Hematopoietic multipotent progenitor cell (in vitro differentiated cells): ENCODE measurements at regions not wholly inside any gene's neighbourhood (a gene's known extent, or its start where the extent isn't known, plus 50 kb on each side); places are given as distances from the start of the nearest gene placed in this dataset.
"Not testable (repeated sequence)": the region's sequence is repeated elsewhere in the genome, so short reads cannot be mapped to it uniquely, and the experiment has no call there.

Experiments
- DNase-seq, 3 donors: peaks; one replicate each; pipeline ENCODE4 v3.0.0-alpha.2; 2011 to 2015; ENCODE audit warnings: low read depth in 2 of 3, low spot score in 2 of 3

DNA sequence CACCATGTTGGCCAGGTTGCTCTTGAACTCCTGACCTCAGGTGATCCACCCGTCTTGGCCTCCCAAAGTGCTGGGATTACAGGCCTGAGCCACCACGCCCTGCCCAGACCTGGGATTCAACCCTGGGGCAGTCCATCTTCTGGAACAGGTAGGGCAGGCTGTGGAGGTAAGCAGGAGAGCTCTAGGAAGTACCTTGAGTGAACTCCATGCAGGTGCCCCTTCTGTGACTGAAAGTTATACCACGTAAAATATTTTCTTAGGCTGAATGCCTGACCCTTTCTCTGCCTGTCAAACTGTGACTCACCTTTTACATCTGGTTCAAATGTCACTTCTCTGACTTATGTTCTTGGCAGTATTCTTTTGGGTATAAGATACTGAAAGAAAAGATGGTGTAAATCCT is 86.7 kb upstream of the ELAC2 start:
- no peak for DNase-seq

DNA sequence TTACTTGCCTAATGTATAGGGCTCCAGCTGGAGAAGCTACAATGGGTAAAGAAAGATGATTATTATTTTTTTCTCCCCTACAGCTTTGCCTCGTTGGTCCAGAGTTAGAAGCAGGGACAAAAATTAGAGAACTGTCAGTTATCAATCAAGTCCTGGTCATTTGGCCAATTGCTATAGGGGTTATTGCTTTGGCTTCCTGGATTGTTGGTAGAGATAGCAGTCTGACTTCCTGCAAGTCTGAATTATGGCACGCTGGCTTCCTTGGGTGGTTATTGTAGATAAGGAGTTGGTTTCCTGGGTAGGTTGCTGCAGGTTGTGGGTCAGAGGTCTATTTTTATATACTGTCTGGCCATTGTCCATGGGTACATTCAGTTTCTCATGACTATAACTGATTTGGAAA is 84.7 kb upstream of the ELAC2 start:
- DNase-seq, result no peak

DNA sequence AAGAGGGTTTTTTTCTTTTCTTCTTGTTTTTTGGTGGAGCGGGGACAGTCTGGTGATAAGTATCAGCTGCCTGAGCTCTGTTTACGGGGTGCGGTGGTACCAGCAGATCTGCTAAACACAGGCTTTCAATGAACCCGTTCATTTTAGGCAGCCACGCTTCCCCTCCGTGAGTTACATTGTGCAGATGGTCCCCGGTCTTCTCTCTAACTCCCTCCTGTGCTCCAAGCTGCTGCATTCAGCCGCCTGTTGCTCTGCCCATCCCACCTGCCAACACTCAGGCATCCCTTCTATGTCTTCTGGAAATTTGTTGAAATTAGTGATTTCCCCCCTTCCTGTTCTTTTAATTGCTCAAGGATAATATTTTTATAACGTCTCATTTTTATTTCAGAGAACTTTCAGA is 82.1 kb upstream of the ELAC2 start:
- DNase-seq, result no peak

DNA sequence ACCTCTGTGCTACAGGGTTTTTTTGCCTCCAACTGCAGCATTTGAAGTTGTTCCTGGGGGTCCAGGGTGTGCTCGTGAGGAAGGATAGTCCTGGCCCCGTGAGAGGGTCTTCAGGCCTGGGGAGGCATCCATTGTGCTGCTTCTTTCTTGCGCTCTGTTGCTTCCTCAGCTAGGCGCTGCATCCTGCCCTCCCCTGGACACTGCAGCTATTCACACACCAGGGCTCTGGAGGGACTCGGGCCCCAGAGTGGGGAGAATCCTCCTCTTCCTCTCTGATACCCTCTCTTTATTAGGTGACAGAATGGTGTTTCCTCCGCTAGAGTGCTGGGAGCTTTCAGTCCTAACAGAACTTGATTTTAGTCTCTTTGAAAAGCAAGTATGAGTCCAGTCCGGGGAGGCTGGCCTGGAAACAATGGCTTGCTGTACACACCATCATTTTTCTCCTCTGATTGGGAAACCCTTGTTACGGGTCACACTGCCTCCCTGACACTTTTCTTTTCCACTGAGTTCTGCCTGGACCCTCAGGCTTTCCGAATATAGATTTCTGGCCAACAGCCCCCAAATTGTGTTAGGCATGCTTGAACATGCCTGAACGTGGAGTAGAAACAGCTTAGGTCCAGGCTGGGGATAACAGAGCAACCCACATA is 81.4 kb upstream of the ELAC2 start:
- no peak for DNase-seq

DNA sequence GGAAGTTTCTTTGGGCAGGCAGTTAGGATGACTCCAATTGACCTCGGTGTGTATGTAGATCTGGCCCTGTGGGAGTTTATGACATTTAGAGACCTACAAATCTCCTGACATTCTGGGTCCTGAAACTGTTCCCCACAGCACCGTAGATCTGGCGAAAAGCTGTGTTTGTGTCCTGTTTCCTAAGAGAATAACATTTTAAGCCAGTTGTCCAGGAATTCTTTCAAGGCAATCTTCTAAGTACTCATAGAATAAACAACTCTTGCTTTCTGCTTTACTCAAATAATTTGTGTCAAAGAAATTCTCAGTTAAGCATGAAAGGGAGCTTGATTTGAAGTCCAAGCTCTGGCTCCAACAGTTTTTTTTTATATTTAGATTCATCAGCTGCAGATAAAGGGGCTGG is 78.5 kb upstream of the ELAC2 start:
- DNase-seq, result no peak

DNA sequence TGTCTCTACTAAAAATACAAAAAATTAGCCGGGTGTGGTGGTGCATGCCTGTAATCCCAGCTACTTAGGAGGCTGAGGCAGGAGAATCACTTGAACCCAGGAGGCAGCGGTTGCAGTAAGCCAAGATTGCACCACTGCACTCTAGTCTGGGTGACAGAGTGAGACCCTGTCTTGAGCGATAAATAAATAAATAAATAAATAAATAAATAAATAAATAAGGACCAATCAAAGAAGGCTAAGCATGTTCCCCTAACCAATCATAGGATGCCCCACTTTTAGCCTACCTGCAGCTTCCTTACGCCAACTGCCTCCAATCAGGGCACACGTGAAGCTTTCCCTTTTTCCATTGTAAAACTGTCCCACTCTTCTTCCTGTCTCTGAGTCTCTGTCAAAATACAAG is 74.2 kb upstream of the ELAC2 start:
- DNase-seq, result not testable (repeated sequence)

DNA sequence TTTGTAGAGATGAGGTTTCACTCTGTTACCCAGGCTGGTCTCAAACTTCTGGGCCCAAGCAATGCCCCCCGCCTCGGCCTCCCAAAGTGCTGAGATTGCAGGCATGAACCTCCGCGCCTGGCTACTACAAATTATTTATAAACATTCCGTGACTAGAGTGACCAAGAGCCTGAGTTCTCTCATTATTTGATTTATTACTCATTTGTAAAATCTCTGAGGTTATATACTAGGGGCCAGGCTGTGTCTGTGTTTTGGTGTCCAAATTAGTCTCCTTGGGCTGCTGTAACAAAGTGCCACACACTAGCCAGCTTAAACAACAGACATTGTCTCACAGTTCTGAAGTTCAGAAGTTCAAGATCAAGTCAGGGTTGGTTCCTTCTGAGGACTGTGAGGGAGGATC is 70.8 kb upstream of the ELAC2 start:
- no peak for DNase-seq

DNA sequence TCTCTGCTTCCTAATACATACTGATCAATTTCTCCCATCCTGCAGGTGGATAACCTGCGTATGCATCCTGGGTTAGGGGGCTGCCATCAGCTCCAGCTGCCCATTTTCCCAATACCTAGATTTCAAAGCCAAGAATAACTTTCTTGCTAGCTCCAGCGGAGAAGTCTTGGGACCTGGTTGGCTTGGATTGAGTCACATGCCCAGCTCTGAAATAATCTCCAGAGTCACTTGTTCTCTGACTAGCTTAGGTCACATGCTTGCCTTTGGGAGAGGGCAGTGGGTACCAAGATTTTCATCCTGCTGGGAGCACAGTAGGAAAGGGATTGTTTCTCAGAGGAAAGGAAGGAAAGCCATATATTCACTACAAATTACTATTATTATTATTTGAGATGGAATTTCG is 70.0 kb upstream of the ELAC2 start:
- no peak for DNase-seq

DNA sequence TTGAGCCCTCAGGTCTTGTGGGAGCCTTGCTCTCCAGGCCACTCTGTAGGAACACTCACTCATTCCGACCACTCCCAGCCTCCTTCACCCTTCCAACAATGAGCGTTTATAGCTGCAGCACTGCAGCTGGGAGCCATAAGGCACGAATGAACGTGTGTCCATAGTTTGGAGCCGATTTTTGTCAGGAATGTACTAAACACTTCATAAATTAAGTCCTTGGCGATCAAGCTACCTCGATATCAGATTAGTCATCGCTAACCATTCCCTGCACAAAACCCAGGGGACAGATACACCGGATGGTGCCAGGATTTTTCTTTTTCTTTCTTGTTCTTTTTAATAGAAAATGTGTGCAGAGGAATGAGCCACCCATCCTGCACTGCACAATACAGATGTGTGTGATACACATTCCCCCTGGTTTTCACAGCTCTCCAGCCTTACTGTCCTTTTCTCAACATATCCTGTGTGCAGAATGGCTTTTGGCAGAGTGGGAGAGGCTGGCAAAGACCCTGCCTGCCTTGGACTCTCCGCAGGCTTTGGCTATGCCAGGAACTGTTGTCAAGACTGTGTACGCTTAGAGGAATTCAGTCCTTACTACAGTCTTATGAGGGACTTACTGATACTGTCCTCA is 68.4 kb upstream of the ELAC2 start:
- no peak for DNase-seq

DNA sequence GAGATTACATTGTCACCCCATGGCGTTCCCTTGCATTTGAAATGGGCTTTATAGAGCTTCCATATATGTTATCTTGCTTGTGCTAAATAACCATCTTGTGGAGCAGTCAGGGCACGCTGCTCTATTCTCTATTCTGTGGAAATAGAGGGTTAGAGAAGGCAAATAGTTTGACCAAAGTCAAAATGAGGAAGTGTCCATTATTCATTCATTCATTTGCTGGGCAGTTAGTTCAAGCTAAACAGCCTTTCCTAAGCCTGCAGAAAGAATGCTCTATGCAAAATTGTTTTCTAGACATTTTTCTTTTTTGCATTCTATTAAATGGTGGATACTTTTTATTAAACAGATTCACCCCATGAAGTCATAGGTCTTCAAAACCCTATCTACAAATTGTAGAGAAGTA is 67.8 kb upstream of the ELAC2 start:
- DNase-seq, result no peak

DNA sequence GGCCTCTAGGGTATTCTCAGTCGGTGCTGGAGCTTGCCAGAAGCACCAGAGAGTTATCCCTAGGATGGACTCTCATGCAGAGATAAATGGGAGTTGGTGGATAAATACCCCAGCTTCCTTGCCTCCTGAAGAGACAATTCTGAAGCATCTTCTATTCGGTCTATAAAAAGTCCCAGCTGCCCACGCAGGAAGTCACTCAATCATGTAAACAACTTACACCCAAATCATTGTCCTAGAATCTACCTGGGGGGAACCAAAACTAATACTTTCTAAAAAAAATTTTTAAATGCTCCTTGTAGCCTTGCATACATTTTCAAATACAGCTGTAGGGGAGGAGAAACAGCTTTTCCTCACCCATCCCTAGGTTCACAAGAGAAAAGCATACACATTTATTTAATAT is 66.6 kb upstream of the ELAC2 start:
- DNase-seq, result no peak

DNA sequence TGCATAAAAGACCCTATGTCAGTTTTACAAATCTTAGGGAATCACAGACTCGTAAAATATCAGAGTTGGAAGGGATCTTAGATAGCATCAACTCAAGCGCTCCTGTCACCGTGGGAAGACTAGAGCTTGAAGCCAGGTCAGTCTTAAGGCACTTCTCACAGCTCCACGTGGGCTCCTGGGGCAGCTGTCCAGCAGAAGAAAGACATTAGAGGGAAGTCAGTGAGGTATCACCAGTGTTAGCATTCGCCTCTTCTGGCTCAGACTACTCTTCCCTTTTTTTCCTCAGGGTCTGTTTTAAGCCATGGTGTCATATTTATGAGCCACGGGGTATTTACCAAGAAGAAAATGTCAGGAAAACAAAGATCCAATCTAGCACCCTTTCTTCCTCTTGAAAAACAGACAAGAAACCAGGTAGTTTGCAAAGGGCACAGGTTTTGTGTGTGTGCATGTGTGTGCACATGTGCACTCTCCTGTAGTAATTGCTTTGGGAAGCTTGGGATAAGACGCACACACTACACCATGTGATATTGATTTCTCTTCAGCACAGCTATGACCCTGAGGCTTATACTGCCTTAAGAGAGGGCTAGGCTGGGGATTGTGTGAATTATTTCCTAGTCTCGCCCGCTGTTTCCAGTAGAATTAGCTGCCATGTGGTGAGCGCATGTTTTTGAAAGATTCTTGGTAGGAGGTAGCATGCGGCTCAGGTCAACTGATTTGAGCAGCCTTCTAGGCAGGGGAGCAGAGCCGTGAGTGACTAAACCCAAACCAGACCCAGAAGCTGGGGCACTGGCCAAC is 61.0 kb upstream of the ELAC2 start:
- no peak for DNase-seq

DNA sequence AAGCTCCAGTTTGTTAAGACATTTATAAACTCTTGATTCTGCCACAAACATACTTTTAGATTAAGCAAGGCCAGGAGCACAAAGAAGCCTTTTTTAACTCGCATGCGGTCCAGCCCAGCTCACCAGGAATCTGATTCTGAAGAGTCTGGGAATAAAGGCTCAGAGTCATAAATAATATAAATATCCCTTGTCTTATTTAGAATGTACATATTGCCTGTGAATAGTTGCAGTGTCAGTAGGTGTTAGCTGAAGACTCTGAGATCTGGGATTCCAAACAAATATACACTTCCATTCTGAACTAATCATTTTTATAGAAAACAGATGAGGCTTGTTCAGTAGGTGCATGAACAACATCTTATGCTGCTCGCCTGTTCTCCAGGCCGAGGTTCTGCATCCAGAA is 59.1 kb upstream of the ELAC2 start:
- no peak for DNase-seq

DNA sequence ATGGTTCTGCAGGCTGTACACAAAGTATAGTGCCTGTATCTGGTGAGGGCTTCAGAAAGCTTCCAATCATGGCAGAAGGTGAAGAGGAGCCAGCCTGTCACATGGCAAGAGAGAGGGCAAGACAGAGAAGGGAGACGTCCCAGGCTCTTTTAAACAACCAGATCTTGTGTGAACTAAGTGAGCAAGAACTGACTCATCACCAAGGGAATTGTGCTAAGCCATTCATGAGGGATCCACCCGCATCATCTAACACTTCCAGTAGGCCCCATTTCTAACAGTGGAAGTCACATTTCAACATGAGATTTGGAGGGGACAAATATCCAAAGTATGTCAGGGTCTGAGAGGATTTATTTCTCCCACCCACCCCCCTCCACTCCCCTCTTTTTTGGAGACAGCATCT is 56.2 kb upstream of the ELAC2 start:
- no peak for DNase-seq

DNA sequence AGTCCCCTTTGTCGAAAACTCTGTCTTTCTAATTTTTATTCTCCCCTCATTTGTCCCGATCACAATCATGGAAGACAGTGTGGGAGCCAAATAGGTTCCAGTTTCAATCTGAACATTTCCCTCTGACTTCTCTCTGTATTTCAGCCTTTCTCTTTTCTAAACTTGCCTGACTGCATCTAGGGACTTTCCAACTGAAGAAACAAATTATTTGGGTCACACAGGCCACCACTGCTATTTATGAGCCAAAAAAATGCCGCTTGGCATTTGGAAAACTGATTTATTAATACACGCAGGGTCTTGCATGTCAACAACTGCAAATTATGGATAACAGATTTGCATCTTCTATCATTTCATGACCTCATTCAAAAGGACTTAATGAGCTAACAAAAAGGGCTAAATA is 55.2 kb upstream of the ELAC2 start:
- no peak for DNase-seq

DNA sequence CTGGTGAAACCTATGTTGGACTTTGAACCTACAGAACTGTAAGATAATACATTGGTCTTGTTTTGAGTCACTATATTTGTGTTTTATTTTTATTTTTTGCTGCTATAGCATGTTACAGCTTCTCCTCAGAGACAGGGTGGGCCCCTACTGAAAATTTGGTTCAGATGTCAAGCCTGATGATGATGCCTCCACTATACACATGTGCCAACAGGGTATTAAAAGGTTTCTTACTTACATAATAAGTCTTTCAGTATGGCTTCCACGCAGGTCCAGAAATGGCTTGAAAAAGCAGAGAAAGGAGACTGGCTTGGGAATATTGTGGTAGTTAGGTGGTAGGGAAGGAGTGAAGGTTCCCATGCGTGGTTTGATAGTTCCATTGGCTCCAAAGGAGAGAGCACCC is 52.9 kb upstream of the ELAC2 start:
- no peak for DNase-seq

DNA sequence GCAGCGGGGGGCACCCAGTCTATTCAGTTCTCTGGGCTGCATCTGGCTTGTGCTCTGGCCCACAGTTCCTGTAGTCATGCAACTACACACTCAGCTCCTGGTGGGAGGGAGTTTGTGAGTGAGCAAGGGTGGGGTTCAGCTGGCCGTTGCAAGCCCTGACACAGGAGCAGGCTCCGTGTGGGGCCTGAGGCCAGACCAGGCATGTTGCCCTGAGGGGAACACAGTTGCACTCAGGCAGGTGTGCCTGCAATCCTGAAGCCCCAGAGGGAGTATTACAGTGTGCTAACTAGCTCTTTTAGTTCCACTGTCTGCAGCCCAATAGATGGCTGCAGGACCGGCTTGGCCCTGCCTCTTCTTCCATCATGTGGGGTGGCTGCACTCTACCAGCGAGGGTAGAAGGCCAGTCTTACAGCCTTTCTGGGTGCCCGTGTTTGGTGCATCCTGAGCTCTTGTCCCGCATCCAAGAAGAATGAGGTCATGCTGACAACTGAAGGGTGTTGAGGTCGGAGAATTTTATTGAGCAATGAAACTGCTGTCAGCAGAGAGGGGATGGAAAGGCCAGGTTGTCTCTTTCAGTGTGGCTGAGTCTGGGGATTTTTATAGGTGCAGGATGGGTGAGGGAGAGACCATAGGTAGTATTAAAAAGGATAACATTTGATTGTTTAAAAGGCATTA is 49.9 kb upstream of the ELAC2 start:
- DNase-seq, result no peak
